GM18505 (cell line): ENCODE measurements at regions not wholly inside any gene's neighbourhood (a gene's known extent, or its start where the extent isn't known, plus 50 kb on each side); places are given as distances from the start of the nearest gene placed in this dataset.

Experiments used
- ATAC-seq: cut with Tn5 transposase; IDR thresholded peaks from one replicate; pipeline ENCODE4 v1.9.1; 2021; ENCODE audit not compliant: unreplicated experiment
- POLR2A ChIP-seq: IDR thresholded peaks from 4 replicates; pipeline ENCODE4 v1.6.1; 2011; ENCODE audit warnings: borderline replicate concordance; ENCODE audit not compliant: insufficient read depth, insufficient read length; ENCODE audit errors: extremely low read depth

DNA sequence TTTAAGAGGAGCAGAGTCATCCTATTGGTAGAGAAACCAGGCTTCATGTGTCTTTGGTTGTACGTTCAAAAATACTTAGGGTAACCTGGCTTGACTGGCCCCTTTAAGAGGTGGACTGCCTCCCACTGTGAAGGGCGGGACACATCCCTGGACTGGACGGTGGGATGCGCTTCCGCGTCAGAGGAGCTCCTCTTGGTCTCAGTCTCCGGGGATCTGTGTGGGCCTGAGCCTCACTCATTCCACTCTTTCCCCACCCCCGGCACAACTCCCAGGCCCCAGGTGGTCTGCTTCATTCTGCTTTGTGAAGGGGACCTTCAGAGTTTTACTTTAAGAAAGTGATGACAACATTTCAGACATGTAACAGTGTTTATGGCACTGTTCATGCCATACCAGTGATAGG lies 601.1 kb downstream of the IRX1 start:
- no peak for TF ChIP-seq POLR2A
- no peak for ATAC-seq

DNA sequence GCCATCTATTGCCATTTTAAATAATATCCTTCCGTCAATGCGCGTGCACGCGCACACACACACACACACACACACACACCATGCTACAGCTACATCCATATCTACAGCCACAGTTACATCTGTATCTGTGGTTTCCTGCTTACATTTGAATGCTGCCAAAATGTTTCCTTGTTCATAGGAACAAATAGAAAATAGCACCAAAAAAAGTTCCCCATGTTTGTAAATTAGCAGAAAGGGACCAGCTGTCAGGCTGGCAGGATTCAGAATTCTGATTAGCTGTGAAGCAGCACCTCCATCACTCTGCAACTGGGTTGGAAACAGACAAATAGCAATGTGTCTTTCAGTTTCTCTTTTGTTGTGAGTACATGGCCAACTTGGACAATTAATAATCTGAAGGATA lies 601.5 kb downstream of the IRX1 start:
- ATAC-seq = no peak
- TF ChIP-seq POLR2A = no peak

DNA sequence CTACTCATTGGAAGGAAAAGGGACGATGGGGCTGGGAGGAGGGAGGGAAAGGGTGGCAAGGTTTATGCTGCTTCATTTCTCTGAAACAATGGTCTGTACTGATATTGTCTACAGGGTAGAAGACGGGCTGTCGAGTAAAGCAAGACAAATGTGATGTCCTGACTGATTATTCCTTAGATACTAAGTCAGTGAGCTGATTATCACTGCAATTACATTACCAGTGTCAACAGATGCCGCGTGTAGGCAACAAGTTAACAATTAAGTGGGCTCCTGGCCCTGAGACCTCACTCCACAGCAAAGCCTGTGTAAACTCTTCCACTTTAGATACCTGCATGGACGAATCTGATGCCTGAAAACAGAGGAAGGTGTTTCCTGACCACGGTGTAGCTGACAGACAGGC lies 602.8 kb downstream of the IRX1 start:
- no peak for ATAC-seq
- no peak for TF ChIP-seq POLR2A

DNA sequence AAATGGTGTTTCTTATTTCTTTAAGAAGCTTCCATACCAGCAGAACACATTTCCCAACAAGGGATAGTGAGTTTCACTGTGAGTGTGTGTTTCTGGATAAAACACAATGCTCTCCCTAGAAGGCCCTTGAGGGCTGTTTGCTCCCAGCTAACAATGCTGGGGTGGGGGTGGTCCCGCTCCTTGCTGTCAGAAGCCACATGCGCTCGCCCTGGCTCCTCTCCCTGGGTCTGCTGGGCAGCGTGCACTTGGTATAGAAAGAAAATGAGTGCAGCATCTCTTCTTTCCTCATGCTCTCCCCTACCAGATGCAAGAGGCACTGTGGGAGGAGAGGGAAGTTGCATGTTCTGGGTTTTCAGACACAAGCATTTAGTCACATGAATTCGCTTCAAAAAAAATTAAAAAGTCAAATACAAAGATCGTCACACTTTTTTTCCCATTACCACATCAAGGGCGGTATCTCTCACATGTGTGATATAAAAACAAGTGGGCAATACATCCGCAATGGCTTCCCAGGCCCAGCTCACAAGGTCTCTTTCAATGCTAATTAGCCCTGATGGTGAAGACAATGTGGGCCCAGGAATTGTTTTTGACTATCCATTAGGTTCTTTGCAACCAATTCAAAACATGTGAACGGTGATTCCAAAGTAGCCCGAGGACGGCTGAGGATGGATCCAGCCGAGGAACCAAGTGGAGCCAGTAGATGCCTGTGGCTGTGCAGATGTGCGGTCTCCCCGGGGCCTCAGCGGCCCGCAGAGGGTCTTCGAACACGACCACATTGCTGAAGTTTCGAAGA lies 603.6 kb downstream of the IRX1 start:
- no peak for ATAC-seq
- TF ChIP-seq POLR2A = no peak

DNA sequence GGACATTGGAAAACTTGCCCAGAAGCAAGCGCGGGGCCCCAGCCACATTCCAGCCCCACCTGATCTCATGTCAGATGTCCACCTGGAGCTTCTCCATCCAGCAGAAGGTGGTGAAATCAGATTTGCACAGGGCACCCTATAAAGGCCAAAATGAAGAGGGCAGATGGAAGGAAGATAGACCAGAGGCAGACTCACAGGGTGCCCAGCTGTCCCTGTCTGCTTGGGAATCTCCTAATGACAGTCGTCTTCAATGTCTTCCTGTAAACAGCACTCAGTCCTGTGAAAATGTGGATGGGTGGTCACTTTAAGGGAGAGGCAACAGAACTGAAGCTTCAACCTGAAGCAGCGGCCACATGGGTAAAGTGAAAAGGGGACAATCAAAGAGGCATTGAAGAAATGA lies 607.5 kb downstream of the IRX1 start:
- no peak for ATAC-seq
- TF ChIP-seq POLR2A = no peak

DNA sequence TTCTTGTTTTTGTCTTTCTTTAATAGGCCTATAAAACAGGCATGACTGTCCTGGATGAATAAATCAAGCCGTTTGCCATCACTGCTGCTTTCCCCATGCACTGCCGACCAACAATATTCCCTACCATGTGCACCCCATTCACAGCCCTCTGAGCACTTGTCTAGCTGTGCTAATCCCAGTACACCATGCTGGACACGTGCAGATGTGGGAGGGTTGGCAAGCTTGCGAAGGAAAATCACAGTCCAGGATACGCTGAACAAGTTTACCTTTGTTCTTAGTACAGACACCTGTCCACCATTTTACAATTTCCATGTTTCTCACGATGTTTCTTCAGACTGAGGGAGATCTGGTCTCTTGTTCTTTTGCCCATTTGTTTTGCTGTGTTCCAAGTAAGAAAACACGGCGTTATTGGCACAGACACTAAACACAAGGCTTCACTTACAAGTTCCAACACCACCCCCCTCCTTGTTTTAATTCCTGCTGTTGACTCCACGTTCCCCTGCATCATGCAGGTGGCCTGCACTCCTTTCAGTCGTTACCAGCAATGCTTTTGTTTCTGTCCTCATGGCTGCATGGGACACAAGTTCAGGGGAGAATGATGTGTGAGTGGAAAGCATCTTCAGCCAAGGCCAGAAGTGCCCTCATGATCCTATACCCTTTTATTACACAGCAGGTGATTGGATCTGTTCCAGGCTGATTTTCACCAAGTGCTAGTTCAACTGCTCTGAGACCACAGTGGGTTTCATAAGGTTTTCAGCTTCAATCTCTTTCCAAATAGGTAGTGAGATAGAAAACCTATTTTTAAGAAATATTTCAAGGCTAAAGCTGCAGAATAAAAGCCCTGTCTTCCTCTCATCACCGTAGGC lies 608.9 kb downstream of the IRX1 start:
- no peak for TF ChIP-seq POLR2A
- ATAC-seq = no peak

DNA sequence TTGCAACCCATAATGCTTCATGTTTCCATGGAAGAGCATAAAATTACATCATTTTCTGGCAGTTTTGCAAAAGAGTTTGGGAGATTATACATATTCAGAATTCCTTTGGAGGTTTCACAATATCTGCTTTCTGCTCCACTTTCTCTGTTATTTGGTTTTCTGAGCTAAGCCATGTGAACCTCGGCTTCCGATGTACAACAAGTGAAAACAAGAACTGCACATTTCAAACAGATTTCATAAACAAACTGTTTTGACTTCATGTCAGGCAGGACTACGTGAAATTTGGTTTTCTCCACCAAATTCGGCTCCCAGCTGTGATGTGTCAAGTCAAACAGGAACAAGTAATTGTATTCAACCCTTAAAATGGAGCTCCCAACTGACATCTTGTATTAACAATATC lies 609.8 kb downstream of the IRX1 start:
- ATAC-seq = no peak
- TF ChIP-seq POLR2A = no peak

DNA sequence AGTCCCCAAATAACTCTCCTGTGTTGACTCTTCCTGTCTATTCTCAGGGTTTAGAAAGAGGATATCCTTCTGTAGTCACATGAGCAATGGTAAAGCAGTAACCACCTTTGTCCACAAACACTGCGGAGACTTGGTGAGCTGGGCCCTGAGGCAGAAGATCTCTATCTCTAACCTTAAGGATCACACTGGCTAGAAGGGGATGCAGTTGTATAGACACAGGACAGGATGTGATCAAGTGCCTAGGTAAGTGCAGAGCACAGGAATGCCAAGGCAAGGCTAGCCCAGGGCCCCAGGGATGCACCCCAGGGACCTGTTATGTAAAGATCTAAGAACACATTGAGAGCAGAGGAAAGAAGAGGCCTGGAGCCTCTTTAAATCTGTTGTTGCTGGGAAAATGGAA lies 610.5 kb downstream of the IRX1 start:
- TF ChIP-seq POLR2A = no peak
- ATAC-seq = no peak

DNA sequence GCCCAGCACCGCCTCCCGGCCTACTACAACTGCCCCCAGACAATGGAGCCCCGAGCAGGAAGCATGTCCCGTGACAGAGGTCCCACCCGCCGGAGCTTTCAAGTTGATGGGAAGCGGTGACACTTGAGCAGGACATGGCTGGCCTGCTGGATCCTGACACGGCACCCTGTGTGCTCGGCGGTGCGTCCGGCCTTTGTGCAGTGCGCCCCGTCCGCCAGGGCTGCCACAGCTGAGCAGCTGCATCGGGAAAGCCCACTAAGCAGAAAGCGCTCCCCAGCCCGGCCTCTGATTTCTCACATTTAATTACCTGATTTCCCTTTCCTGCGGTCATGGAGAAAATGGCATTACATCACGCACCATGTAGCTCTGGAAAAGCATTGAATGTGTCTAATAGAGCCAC lies 611.9 kb downstream of the IRX1 start:
- no peak for ATAC-seq
- TF ChIP-seq POLR2A = no peak

DNA sequence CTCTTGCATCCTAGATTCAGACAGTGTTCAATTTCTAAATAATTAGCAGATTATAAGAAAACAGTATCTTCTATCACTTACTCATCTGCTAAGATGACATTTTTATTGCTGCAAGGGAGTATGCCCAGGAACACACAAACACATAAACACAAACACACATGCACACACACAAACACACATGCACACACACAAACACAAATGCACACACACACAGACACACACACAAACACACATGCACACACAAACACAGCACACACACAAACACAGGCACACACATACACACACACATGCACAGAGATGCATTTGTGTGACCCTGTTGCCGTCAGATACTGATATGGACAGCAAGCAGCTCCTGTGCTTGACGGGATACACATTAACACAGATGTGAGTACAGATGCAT lies 612.9 kb downstream of the IRX1 start:
- no peak for TF ChIP-seq POLR2A

DNA sequence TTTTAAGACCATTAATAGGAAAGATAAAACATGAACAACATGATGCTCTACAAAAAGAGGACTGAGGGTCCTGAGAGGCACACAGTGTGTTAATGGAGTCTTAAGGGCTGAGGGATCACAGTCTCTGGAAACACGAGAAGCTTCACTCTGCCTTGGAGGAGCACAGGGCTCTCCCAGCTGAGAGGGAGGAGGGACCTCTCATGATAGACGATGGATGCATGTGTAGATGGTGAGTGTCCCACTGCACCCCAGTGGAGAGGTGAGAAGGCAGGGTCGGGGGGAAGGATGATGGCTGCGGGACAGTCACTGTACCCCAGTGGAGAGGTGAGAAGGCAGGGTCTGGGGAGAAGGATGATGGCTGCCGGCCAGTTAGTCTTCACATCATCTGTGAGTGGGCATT lies 613.4 kb downstream of the IRX1 start:
- no peak for TF ChIP-seq POLR2A
- ATAC-seq = no peak

More for the DNA sequence above, 612.9 kb downstream of the IRX1 start:
- ATAC-seq = no peak

DNA sequence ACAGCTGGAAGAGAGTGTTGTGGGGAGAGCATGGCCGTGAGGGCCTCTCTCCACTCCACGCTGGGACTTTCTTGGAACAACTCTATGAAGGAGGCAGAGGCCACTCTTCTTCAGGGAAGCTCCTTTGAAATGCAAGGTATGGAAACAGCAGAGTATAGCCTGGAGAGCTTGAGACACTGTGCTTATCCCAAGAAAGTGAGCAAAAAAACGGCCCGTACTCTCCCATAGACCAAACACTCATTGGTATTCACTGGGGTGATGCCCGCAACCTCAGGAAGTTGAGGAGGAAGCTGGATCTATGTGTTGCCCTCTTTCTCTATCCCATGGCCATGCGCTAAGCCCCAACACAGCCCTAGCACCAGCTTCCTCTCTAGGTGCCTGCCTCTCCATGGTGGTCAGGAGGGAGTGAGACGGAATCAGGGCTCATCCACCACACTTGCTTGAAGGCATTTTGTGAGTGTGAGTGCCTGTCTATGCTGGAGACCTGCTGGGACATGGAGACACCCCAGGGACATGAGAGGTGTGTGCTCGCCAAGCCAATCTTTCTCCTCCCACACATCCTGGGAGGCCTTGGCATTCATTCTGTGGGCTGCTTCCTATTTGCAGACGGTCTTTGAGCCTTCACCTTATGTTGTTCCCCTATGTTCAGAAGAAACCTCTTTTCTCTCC lies 616.6 kb downstream of the IRX1 start:
- no peak for ATAC-seq
- TF ChIP-seq POLR2A = no peak

DNA sequence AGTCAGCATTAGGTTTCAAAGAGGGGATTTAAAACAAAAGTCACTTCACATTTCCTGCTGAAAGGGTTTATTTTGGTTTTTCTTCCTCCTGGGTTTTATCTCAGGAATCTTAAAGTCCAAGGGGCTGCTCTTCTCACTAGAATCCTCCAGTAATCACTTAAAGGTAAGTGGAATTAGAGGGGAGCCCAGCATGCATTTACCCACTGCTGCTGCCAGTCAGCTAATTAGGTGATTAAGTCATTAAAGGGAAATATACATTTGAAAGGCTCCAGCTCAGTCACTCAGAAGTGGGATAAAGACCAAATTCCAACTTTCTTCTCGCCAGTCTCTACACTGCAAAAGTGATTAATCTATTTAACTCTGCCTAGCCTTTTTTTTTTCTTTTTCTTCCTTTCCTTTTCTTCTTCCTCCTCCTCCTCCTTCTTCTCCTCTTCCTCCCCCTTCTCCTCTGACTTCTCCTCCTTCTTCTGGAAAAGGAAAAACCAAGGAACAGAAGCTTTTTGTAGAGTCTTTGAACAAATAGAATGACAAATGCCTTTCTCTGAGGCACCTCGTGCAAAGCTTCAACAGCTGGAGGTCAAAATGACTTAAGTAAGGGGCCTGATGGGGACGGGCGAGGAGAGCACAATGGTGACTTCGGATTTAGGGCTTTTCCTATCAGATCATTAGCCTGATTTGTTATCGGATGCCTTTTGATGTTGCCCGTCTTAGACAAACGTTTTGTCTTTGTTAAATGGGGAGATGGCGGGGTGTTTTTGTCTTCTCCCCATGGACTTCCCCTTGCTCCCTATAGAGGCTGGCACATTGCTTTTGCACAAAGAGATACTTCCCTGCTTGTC lies 617.6 kb downstream of the IRX1 start:
- no peak for TF ChIP-seq POLR2A
- no peak for ATAC-seq
